NK-92 treated with Interleukin-12 subunit alpha and Interleukin-12 subunit beta, amount 100 ng/mL, for 24 hours (cell line): ENCODE measurements at regions not wholly inside any gene's neighbourhood (a gene's known extent, or its start where the extent isn't known, plus 50 kb on each side); places are given as distances from the start of the nearest gene placed in this dataset.

Experiments
- DNase-seq: peaks from one replicate; lab custom pipeline; 2025; lab: John Stamatoyannopoulos, UW

DNA sequence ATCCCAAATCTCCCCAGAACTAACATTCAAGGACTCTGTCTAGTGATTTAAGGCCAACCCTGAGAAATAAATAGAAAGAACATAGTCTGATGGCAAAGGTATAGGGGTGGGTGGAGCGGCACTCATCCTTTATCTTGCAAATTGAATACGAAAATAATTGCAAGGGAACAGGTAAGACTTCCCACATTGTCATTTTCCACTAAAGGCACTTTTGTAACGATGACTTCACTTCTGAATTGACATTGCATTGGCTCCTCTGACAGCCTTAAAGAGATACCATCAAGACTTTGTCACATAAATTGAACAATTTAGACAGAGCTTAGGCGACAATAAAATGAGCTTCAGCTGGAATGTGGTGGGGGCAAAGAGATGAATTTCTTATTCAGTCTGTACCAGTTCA is 75.3 kb upstream of the PLCL2 start:
- DNase-seq: no peak

GRCh38 chr3:16809993-16810392 is 74.8 kb upstream of the PLCL2 start:
- DNase-seq: no peak

- no peak for DNase-seq
These were observed 74.0 kb upstream of the PLCL2 start for GRCh38 chr3:16810593-16811367.

GRCh38 chr3:16811950-16812349 is 72.8 kb upstream of the PLCL2 start:
- DNase-seq: no peak

- no peak for DNase-seq
These were observed 71.4 kb upstream of the PLCL2 start for GRCh38 chr3:16813336-16813735.

GRCh38 chr3:16816048-16816780 is 68.5 kb upstream of the PLCL2 start:
- no peak for DNase-seq

GRCh38 chr3:16817197-16817596 is 67.6 kb upstream of the PLCL2 start:
- no peak for DNase-seq

- no peak for DNase-seq
These were observed 66.6 kb upstream of the PLCL2 start for GRCh38 chr3:16818194-16818593.

DNA sequence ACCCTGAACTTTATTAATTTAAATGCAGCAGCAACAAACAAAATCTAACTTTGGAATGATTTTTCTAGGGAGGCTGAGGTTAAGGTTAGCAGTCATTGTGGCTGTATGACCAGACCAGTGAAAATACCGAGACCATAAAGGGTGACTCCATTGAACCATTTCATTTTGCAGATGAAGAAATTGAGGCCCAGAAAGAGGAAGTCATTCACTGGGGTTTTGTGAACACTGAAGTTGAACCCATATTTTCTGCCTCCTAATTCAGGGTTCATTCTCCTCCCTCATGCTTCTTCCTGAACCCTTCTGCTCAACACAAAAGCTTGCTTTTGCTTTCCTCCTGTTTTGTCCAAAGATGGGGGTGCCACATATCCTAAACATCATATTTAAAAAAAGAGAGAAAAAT is 65.8 kb upstream of the PLCL2 start:
- no peak for DNase-seq

- DNase-seq: no peak
These were observed 64.3 kb upstream of the PLCL2 start for GRCh38 chr3:16820485-16820884.

- DNase-seq: no peak
These were observed 63.7 kb upstream of the PLCL2 start for GRCh38 chr3:16821053-16821452.

DNA sequence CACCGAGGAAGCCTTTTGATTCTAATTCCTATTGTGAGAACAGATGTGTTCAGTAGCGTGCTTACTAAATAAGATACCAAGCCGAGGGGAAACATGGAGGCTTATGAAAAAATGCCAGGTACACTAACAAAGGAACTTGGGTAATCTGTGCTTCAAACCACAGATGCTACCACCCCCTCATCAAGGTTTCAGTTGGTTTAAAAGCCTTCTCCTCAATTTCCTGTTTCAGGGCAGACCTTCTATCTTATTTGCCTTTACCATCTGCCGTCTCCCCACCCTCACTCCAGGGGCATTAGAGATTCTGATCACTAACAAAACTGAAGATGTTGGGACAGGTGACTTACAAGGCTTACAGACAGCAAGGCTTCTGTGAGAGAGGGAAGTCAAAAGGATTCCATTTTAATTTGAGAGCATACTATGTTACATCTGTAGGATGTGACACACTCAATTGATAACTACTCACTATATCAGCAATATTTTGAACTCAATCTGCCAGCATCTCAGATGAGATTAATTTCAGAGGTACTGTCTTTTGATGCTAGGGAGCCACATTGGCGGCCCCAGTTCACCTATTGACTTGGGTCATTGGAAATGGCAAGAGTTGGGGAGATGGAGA is 60.6 kb upstream of the PLCL2 start:
- no peak for DNase-seq

- no peak for DNase-seq
These were observed 59.0 kb upstream of the PLCL2 start for GRCh38 chr3:16825617-16826204.

DNA sequence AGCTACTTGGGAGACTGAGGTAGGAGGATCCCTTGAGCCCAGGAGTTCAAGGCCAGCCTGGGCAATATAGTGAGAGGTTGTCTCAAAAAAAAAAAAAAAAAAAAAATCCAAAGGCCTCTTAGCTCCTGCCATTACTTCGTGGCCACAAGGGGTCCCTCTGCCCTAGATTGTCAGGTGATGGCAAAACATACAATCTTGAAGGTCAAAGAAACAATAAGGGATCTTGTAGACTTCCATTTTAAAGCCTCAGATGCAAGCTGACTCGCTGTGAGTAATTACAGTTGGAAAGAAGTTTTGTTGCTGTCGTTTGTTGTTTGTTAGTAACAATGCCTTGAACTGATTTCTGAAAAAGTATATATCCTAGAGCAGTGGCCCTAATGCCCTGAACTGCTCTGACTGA is 55.9 kb upstream of the PLCL2 start:
- DNase-seq: no peak

DNA sequence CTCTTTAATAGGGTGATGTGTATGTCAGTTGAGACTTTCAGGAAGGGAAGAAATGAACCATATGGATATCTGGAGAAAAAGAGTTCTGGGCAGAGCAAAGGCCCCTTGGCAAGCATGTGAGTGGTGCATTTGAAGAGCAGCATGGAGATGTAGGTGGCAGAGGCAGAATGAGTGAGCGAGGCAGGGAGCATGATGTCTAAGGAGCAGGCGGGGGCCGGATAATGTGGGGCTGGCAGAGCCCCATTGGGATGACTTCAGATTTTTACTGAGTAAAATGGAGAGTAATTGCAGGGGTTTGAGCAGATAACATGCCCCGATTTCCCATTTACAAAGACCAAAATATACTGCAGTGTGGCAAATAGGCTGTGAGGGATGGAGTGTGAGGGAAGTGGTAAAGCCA is 52.9 kb upstream of the PLCL2 start:
- no peak for DNase-seq

DNA sequence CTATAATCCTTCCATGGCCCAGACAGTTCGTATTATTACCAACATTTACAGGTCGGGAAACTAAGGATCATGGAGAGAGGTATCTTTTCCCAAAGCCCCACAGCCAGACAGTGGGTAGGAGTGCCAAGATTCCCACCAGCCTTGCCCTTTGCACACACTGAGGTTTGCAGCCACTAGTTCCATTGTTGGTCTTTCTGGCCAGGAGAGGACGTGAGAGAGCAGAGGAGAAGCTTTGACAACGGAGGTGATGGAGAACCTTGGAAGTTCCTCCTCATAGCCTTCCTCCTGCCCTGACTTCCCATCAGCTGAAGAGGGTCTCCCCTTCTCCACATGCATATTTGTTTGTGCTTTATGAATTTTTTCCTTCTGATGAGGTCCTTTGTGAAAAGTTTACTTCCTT is 50.5 kb upstream of the PLCL2 start:
- DNase-seq: no peak

- no peak for DNase-seq
These were observed 50.0 kb upstream of the PLCL2 start for GRCh38 chr3:16834753-16835152.
